ENCODE measurements at regions not wholly inside any gene's neighbourhood (a gene's known extent, or its start where the extent isn't known, plus 50 kb on each side); places are given as distances from the start of the nearest gene placed in this dataset.

DNA sequence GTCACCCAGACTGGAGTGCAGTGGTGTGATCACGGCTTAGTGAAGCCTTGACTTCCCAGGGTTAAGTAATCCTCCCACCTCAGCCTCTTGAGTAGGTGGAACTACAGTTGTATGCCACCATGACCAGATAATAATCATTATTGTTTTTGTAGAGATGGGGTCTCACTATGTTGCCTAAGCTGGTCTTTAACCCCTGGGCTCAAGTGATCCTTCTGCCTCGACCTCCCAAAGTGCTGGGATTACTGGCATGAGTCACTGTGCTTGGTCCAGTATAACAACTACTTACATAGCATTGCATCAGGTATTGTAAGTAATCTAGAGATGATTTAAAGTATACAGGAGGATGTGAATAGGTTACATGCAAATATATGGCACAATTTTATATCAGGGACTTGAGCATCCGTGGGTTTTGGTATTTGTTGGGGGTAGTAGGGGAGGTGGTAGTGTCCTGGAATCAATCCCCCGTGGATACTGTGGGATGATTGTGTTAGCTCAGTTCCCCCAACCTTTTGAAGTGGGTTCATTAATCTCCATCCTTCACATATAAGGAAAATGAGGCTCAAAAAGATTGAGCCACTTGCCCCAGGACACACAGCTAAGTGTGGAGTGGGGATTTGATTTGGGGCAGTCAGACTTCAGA lies 61.4 kb upstream of the CNIH3 start:
- WGBS (ENCODE audit: insufficient coverage, insufficient replicate concordance, low lambda C conversion rate, missing lambda C conversion rate), result 1% methylated on average over 4 of the region's 4 CpGs
- Histone ChIP-seq H3K9me3 (replicated peaks; ENCODE audit: control insufficient read depth, insufficient read depth, low read length) (no peaks in the 10 kb centered on the region), H3K36me3 (ENCODE audit: control insufficient read depth in 2 of 2, insufficient read depth in 2 of 2, low read length in 1 of 2) (no peaks in the 10 kb centered on the region), H3K27me3 (replicated peaks in 1 of 2; ENCODE audit: control insufficient read depth in 2 of 2, insufficient read depth in 2 of 2, low read length in 1 of 2) (no peaks in the 10 kb centered on the region; a peak in 1 of 4 replicates), H3K4me2 (ENCODE audit: control insufficient read depth, insufficient read depth) (no peak overlapping the region), H3K27ac (ENCODE audit: control insufficient read depth, insufficient read depth) (no peak overlapping the region), H3K79me2 (ENCODE audit: control insufficient read depth, insufficient read depth, low read length) (no peaks in the 10 kb centered on the region), H3K4me1 (ENCODE audit: control insufficient read depth, insufficient read depth, low read length) (no peaks in the 10 kb centered on the region), H2AFZ (ENCODE audit: control insufficient read depth, low read depth, low read length) (no peak overlapping the region), H3K9ac (ENCODE audit: control insufficient read depth, insufficient read depth, low read length) (no peak overlapping the region), H3K4me3 (no peak overlapping the region), H4K20me1 (ENCODE audit: control insufficient read depth, insufficient read depth) (no peaks in the 10 kb centered on the region)
- DNase-seq (ENCODE audit: low read depth, low spot score) (no peak), FAIRE-seq (no peak), ATAC-seq (no peak)
- ChIA-PET RAD21 (ENCODE audit: unreplicated experiment) (no interaction called here), SMC1A (ENCODE audit: uncharacterized antibody, unreplicated experiment) (no interaction called here), POLR2A (no interaction called here), CTCF (no interaction called here)
- no TSS peak for BruUV-seq (replicated peaks)
- intact Hi-C loops (cut with micrococcal nuclease; ENCODE audit: unreplicated experiment) (no loop called here), in situ Hi-C loops (cut with MboI) (no loop called here)
- no peak for TF ChIP-seq ETV6 (conservative IDR thresholded peaks at IDR 0.05 in 1 of 2, IDR thresholded peaks at IDR 0.05 in 1 of 2; ENCODE audit: borderline replicate concordance in 1 of 2, low read depth in 1 of 2)
- TF ChIP-seq, protein P1, sequence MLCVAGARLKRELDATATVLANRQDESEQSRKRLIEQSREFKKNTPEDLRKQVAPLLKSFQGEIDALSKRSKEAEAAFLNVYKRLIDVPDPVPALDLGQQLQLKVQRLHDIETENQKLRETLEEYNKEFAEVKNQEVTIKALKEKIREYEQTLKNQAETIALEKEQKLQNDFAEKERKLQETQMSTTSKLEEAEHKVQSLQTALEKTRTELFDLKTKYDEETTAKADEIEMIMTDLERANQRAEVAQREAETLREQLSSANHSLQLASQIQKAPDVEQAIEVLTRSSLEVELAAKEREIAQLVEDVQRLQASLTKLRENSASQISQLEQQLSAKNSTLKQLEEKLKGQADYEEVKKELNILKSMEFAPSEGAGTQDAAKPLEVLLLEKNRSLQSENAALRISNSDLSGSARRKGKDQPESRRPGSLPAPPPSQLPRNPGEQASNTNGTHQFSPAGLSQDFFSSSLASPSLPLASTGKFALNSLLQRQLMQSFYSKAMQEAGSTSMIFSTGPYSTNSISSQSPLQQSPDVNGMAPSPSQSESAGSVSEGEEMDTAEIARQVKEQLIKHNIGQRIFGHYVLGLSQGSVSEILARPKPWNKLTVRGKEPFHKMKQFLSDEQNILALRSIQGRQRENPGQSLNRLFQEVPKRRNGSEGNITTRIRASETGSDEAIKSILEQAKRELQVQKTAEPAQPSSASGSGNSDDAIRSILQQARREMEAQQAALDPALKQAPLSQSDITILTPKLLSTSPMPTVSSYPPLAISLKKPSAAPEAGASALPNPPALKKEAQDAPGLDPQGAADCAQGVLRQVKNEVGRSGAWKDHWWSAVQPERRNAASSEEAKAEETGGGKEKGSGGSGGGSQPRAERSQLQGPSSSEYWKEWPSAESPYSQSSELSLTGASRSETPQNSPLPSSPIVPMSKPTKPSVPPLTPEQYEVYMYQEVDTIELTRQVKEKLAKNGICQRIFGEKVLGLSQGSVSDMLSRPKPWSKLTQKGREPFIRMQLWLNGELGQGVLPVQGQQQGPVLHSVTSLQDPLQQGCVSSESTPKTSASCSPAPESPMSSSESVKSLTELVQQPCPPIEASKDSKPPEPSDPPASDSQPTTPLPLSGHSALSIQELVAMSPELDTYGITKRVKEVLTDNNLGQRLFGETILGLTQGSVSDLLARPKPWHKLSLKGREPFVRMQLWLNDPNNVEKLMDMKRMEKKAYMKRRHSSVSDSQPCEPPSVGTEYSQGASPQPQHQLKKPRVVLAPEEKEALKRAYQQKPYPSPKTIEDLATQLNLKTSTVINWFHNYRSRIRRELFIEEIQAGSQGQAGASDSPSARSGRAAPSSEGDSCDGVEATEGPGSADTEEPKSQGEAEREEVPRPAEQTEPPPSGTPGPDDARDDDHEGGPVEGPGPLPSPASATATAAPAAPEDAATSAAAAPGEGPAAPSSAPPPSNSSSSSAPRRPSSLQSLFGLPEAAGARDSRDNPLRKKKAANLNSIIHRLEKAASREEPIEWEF (IDR thresholded peaks at IDR 0.05; ENCODE audit: insufficient replicate concordance, low read depth, low read length), result no peak
- TF ChIP-seq RBBP5 (conservative IDR thresholded peaks at IDR 0.05), result no peak
- TF ChIP-seq PRDM15 (CRISPR knock-in tag; IDR thresholded peaks at IDR 0.05), result no peak
- no peak for TF ChIP-seq NR2F1 (conservative IDR thresholded peaks at IDR 0.05)
- TF ChIP-seq STAT3 (IDR thresholded peaks at IDR 0.05; ENCODE audit: low read depth, low read length), result no peak
- TF ChIP-seq ZNF207 (IDR thresholded peaks at IDR 0.05; ENCODE audit: borderline replicate concordance), result no peak
- no peak for TF ChIP-seq TBL1XR1 (IDR thresholded peaks at IDR 0.05; ENCODE audit: low read depth, low read length)
- no peak for TF ChIP-seq E2F4 (IDR thresholded peaks at IDR 0.05; ENCODE audit: low read depth, low read length)
- TF ChIP-seq, protein P2, sequence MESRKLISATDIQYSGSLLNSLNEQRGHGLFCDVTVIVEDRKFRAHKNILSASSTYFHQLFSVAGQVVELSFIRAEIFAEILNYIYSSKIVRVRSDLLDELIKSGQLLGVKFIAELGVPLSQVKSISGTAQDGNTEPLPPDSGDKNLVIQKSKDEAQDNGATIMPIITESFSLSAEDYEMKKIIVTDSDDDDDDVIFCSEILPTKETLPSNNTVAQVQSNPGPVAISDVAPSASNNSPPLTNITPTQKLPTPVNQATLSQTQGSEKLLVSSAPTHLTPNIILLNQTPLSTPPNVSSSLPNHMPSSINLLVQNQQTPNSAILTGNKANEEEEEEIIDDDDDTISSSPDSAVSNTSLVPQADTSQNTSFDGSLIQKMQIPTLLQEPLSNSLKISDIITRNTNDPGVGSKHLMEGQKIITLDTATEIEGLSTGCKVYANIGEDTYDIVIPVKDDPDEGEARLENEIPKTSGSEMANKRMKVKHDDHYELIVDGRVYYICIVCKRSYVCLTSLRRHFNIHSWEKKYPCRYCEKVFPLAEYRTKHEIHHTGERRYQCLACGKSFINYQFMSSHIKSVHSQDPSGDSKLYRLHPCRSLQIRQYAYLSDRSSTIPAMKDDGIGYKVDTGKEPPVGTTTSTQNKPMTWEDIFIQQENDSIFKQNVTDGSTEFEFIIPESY (IDR thresholded peaks at IDR 0.05), result no peak
- no peak for TF ChIP-seq KLF5 (IDR thresholded peaks at IDR 0.05; ENCODE audit: partially characterized antibody)
- no peak for TF ChIP-seq SUZ12 (IDR thresholded peaks at IDR 0.05; ENCODE audit: unreplicated experiment)
- no peak for TF ChIP-seq BCL11A (IDR thresholded peaks at IDR 0.05; ENCODE audit: low read depth, low read length)

All from GM12878 (cell line).